ENCODE measurements at regions not wholly inside any gene's neighbourhood (a gene's known extent, or its start where the extent isn't known, plus 50 kb on each side); places are given as distances from the start of the nearest gene placed in this dataset.

- no peaks in the 10 kb centered on the region for H3K4me1 ChIP-seq
- in situ Hi-C loops (cut with MboI; ENCODE audit: low sequenced_read_pairs in 4 of 4): no loop called here
- no peak for DNase-seq
- no peak overlapping the region for H3K27ac ChIP-seq
- no peak for ATAC-seq
- H3K27me3 ChIP-seq: no peaks in the 10 kb centered on the region
- H3K9me3 ChIP-seq: no peaks in the 10 kb centered on the region
- TF ChIP-seq, protein P1, sequence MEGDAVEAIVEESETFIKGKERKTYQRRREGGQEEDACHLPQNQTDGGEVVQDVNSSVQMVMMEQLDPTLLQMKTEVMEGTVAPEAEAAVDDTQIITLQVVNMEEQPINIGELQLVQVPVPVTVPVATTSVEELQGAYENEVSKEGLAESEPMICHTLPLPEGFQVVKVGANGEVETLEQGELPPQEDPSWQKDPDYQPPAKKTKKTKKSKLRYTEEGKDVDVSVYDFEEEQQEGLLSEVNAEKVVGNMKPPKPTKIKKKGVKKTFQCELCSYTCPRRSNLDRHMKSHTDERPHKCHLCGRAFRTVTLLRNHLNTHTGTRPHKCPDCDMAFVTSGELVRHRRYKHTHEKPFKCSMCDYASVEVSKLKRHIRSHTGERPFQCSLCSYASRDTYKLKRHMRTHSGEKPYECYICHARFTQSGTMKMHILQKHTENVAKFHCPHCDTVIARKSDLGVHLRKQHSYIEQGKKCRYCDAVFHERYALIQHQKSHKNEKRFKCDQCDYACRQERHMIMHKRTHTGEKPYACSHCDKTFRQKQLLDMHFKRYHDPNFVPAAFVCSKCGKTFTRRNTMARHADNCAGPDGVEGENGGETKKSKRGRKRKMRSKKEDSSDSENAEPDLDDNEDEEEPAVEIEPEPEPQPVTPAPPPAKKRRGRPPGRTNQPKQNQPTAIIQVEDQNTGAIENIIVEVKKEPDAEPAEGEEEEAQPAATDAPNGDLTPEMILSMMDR (IDR thresholded peaks at IDR 0.05 in 4 of 5, conservative IDR thresholded peaks at IDR 0.05 in 1 of 5): no peak
- no peak for TF ChIP-seq POLR2A (IDR thresholded peaks at IDR 0.05)
- H3K4me3 ChIP-seq: no peak overlapping the region
- H3K36me3 ChIP-seq: no peaks in the 10 kb centered on the region
- intact Hi-C loops (cut with DNase I; ENCODE audit: low total_unique reads): no loop called here
Observed at GRCh38 chr2:6213056-6213780, 521.0 kb downstream of the SOX11 start.

- no peak overlapping the region for H3K4me3 ChIP-seq
- in situ Hi-C loops (cut with MboI; ENCODE audit: low sequenced_read_pairs in 4 of 4) (no loop called here), intact Hi-C loops (cut with DNase I; ENCODE audit: low total_unique reads) (no loop called here)
- no peaks in the 10 kb centered on the region for H3K36me3 ChIP-seq
- DNase-seq (no peak), ATAC-seq (no peak)
- no peaks in the 10 kb centered on the region for H3K9me3 ChIP-seq
- H3K27ac ChIP-seq: no peak overlapping the region
- H3K4me1 ChIP-seq: no peaks in the 10 kb centered on the region
- no peaks in the 10 kb centered on the region for H3K27me3 ChIP-seq
- TF ChIP-seq, protein P1 (IDR thresholded peaks at IDR 0.05 in 4 of 5, conservative IDR thresholded peaks at IDR 0.05 in 1 of 5): no peak
- no peak for TF ChIP-seq POLR2A (IDR thresholded peaks at IDR 0.05)
Observed at GRCh38 chr2:6214471-6214870, 522.3 kb downstream of the SOX11 start.

DNA sequence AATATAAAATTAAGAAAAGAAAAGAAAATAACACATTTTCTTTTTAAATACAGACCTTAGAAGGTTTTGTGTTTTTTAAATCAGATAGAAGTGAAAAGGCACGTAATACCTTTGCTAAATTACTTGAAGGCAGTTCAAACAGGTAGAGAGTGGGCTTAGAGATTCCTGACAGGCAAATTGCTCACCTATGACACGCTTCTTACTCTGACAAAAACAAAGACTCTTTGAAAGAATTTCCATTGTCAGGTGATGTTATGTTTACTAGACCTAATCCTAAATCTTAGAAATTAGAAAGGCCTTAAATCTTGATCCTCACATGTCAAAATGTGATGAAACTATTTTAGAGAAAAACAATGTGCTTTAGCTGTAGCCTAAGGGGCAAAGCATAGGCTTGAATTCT, 522.9 kb downstream of the SOX11 start:
- Histone ChIP-seq H3K36me3 (no peaks in the 10 kb centered on the region), H3K4me1 (no peaks in the 10 kb centered on the region), H3K27me3 (no peaks in the 10 kb centered on the region), H3K27ac (no peak overlapping the region), H3K9me3 (no peaks in the 10 kb centered on the region), H3K4me3 (no peak overlapping the region)
- TF ChIP-seq, protein P1 (IDR thresholded peaks at IDR 0.05 in 4 of 5, conservative IDR thresholded peaks at IDR 0.05 in 1 of 5): no peak
- TF ChIP-seq POLR2A (IDR thresholded peaks at IDR 0.05): no peak
- intact Hi-C loops (cut with DNase I; ENCODE audit: low total_unique reads): no loop called here
- DNase-seq: no peak
- ATAC-seq: no peak
- in situ Hi-C loops (cut with MboI; ENCODE audit: low sequenced_read_pairs in 4 of 4): no loop called here

DNA sequence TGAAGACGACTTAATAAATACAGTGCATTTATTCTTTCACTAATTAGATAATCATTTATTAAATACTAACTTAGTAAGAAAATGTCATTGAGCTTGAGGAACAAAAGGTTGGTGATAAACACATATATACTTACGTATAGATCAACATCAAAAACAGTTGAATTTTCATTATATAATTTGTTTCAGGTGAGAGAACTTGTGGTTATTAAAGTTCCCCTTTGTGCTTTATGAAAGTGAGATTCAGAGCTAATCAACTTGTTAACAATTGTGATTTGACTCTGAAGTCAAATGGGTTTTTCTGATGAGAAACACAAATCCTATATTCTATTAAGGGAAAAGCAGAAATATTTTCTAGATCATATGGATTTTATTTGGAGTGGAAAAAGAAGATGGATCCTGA, 524.0 kb downstream of the SOX11 start:
- in situ Hi-C loops (cut with MboI; ENCODE audit: low sequenced_read_pairs in 4 of 4): no loop called here
- TF ChIP-seq, protein P1 (IDR thresholded peaks at IDR 0.05 in 4 of 5, conservative IDR thresholded peaks at IDR 0.05 in 1 of 5): no peak
- no peak for TF ChIP-seq POLR2A (IDR thresholded peaks at IDR 0.05)
- Histone ChIP-seq H3K36me3 (no peaks in the 10 kb centered on the region), H3K4me1 (no peaks in the 10 kb centered on the region), H3K27ac (no peak overlapping the region), H3K9me3 (no peaks in the 10 kb centered on the region), H3K4me3 (no peak overlapping the region), H3K27me3 (no peaks in the 10 kb centered on the region)
- no peak for ATAC-seq
- intact Hi-C loops (cut with DNase I; ENCODE audit: low total_unique reads): no loop called here
- no peak for DNase-seq

DNA sequence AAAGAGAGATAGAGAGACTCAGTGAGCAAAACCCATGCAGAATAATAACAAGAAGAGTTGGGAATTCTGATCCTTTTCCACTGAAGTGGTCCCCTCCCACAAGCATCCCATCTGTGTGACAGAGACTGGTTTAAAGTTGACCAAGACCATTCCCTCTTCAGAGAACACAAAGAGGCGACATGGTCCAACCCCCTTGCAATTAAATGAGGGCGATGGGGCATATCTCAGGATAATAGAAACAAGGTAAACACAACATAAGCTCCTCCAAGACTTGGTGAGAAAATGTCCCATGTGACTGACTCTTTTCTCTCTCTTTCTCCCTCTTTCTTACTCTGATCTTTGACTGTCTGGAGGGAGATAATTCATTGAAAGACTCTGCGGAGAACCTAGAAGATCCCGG, 526.7 kb downstream of the SOX11 start:
- no peak for ATAC-seq
- Histone ChIP-seq H3K4me1 (no peaks in the 10 kb centered on the region), H3K9me3 (no peaks in the 10 kb centered on the region), H3K4me3 (no peak overlapping the region), H3K27me3 (no peaks in the 10 kb centered on the region), H3K27ac (no peak overlapping the region), H3K36me3 (no peaks in the 10 kb centered on the region)
- intact Hi-C loops (cut with DNase I; ENCODE audit: low total_unique reads) (no loop called here), in situ Hi-C loops (cut with MboI; ENCODE audit: low sequenced_read_pairs in 4 of 4) (no loop called here)
- TF ChIP-seq, protein P1 (IDR thresholded peaks at IDR 0.05 in 4 of 5, conservative IDR thresholded peaks at IDR 0.05 in 1 of 5): no peak
- TF ChIP-seq POLR2A (IDR thresholded peaks at IDR 0.05): no peak
- DNase-seq: no peak

Data from gastrocnemius medialis (tissue), 4 donors.